ENCODE measurements at regions not wholly inside any gene's neighbourhood (a gene's known extent, or its start where the extent isn't known, plus 50 kb on each side); places are given as distances from the start of the nearest gene placed in this dataset.

GRCh38 chr1:5809207-5809788 is 182.9 kb downstream of the NPHP4 start:
- H3K36me3 ChIP-seq (ENCODE audit: insufficient read depth, low read length), result no peaks in the 10 kb centered on the region
- no peak overlapping the region for H2AFZ ChIP-seq (ENCODE audit: low read length)
- no peaks in the 10 kb centered on the region for H3K4me1 ChIP-seq (ENCODE audit: insufficient read depth, low read length)
- no peak overlapping the region for H3K4me3 ChIP-seq (ENCODE audit: insufficient read depth, low read length)
- no peak overlapping the region for H3K27ac ChIP-seq (ENCODE audit: low read depth, low read length)
- peaks cover 6% of the 10 kb centered on the region for H3K9me3 ChIP-seq (ENCODE audit: low read depth, low read length)
- TF ChIP-seq CTCF (IDR thresholded peaks at IDR 0.05; ENCODE audit: extremely low read depth, low read depth, low read length), result no peak
- H3K79me2 ChIP-seq (ENCODE audit: insufficient read depth, low read length), result no peaks in the 10 kb centered on the region
- no peaks in the 10 kb centered on the region for H4K20me1 ChIP-seq (ENCODE audit: insufficient read depth, low read length)
- no peak overlapping the region for H3K4me2 ChIP-seq (ENCODE audit: insufficient read depth, low read length)
- no peak for DNase-seq (ENCODE audit: insufficient read length, low spot score, missing footprints)
- no peaks in the 10 kb centered on the region for H3K27me3 ChIP-seq (ENCODE audit: insufficient read depth, low read length)

- Histone ChIP-seq H3K79me2 (ENCODE audit: insufficient read depth, low read length) (no peaks in the 10 kb centered on the region), H3K4me3 (ENCODE audit: insufficient read depth, low read length) (no peak overlapping the region), H2AFZ (ENCODE audit: low read length) (no peak overlapping the region), H3K4me2 (ENCODE audit: insufficient read depth, low read length) (no peak overlapping the region), H3K4me1 (ENCODE audit: insufficient read depth, low read length) (no peaks in the 10 kb centered on the region), H3K27me3 (ENCODE audit: insufficient read depth, low read length) (no peaks in the 10 kb centered on the region), H3K27ac (ENCODE audit: low read depth, low read length) (no peak overlapping the region), H3K36me3 (ENCODE audit: insufficient read depth, low read length) (no peaks in the 10 kb centered on the region), H4K20me1 (ENCODE audit: insufficient read depth, low read length) (no peaks in the 10 kb centered on the region), H3K9me3 (ENCODE audit: low read depth, low read length) (no peaks in the 10 kb centered on the region)
- no peak for TF ChIP-seq CTCF (IDR thresholded peaks at IDR 0.05; ENCODE audit: extremely low read depth, low read depth, low read length)
- no peak for DNase-seq (ENCODE audit: insufficient read length, low spot score, missing footprints)
Measured at GRCh38 chr1:5803851-5804250, 188.4 kb downstream of the NPHP4 start.

DNA sequence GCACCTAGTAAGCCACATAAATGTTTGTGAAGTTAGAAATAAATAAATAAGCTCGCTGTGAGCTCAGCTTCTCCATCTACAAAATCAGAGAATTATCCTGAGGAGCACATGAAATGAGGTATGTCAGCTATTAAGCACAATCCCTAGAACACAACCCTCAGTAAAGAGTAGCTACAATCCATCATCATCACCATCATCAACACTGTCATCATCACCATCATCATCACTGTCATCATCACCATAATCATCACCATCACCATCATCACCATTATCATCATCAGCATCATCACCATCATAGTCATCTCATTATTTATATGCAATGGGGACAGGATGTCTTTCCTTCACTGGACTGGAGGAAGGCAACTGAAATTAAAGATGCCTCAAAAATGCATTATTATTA is 189.6 kb downstream of the NPHP4 start:
- Histone ChIP-seq H3K9me3 (ENCODE audit: low read depth, low read length) (no peaks in the 10 kb centered on the region), H3K27me3 (ENCODE audit: insufficient read depth, low read length) (no peaks in the 10 kb centered on the region), H3K4me1 (ENCODE audit: insufficient read depth, low read length) (no peaks in the 10 kb centered on the region), H3K79me2 (ENCODE audit: insufficient read depth, low read length) (no peaks in the 10 kb centered on the region), H3K36me3 (ENCODE audit: insufficient read depth, low read length) (no peaks in the 10 kb centered on the region), H2AFZ (ENCODE audit: low read length) (no peak overlapping the region), H4K20me1 (ENCODE audit: insufficient read depth, low read length) (no peaks in the 10 kb centered on the region), H3K27ac (ENCODE audit: low read depth, low read length) (no peak overlapping the region), H3K4me3 (ENCODE audit: insufficient read depth, low read length) (no peak overlapping the region), H3K4me2 (ENCODE audit: insufficient read depth, low read length) (no peak overlapping the region)
- no peak for DNase-seq (ENCODE audit: insufficient read length, low spot score, missing footprints)
- no peak for TF ChIP-seq CTCF (IDR thresholded peaks at IDR 0.05; ENCODE audit: extremely low read depth, low read depth, low read length)

DNA sequence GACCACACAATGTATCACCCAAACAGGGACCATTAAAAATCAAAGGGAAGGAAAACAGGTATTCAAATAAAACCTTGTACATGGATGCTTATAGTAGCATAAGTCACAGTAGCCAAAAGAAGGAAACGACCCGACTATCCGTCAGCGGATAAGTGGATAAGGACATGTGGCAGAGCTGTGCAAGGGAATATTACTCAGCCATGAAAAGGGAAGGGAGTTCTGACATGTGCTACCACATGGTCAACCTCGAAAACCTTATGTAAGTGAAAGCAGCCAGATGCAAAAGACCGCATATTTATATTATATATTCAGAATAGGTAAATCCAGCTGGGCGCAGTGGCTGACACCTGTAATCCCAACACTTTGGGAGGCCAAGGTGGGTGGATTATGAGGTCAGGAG is 193.3 kb downstream of the NPHP4 start:
- Histone ChIP-seq H2AFZ (ENCODE audit: low read length) (no peak overlapping the region), H3K79me2 (ENCODE audit: insufficient read depth, low read length) (no peaks in the 10 kb centered on the region), H3K4me1 (ENCODE audit: insufficient read depth, low read length) (no peaks in the 10 kb centered on the region), H3K4me2 (ENCODE audit: insufficient read depth, low read length) (no peak overlapping the region), H3K27me3 (ENCODE audit: insufficient read depth, low read length) (no peaks in the 10 kb centered on the region), H4K20me1 (ENCODE audit: insufficient read depth, low read length) (no peaks in the 10 kb centered on the region), H3K4me3 (ENCODE audit: insufficient read depth, low read length) (no peak overlapping the region), H3K9me3 (ENCODE audit: low read depth, low read length) (peaks cover 3% of the 10 kb centered on the region), H3K36me3 (ENCODE audit: insufficient read depth, low read length) (no peaks in the 10 kb centered on the region), H3K27ac (ENCODE audit: low read depth, low read length) (no peak overlapping the region)
- TF ChIP-seq CTCF (IDR thresholded peaks at IDR 0.05; ENCODE audit: extremely low read depth, low read depth, low read length), result no peak
- no peak for DNase-seq (ENCODE audit: insufficient read length, low spot score, missing footprints)
